ENCODE measurements at regions not wholly inside any gene's neighbourhood (a gene's known extent, or its start where the extent isn't known, plus 50 kb on each side); places are given as distances from the start of the nearest gene placed in this dataset.

DNA sequence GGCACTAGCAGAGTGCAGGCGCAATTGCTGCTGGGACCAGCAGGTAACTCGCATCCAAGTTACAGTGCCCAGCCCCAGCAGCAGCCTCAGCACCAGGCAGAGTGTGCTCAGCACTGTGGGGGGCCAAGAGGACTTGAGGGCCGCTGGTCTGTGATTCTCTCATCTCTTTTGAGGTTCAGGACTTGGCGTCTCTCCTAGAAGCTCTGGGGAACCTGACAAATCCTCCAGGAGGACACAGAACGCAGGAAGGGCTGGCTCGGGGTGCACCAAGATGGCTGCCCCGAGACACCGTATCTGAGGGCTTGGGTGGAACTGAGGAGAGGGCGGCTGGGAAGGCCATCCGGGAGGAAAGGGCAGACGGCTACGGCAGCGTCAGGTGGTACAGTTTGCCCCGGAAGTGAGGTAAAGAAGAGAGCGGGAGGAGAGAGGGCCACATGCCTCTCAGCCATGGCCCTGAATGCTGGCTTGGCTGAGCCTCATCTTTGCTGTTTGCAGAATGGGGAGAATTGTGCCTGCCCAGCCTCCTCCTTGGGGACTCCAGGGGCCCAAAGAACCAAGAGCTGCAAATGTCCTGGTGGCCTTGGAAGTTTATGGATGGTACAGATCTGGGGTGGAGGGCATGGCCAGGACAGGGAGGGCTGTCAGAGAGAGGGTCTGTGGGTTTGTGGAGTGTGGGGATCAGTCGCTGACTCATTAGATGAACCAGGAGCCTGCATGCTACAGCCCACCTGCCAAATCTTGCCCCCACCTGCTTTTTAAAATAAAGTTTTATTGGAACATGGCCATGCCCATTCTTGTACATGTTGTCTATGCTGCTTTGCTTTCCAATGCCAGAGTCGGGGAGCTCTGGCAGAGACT, 78.0 kb downstream of the MYEOV start:
- Histone ChIP-seq H3K9me3 (ENCODE audit: control insufficient read depth, low read depth, low read length) (no peaks in the 10 kb centered on the region), H3K79me2 (ENCODE audit: insufficient read depth, low read length) (no peaks in the 10 kb centered on the region), H3K23ac (ENCODE audit: insufficient read length, low read depth, low read length) (no peak overlapping the region), H3K23me2 (ENCODE audit: insufficient read length, low read depth, low read length, poor library complexity, severe bottlenecking) (no peaks in the 10 kb centered on the region), H4K5ac (ENCODE audit: insufficient read length, low read depth, low read length) (no peak overlapping the region), H3K9ac (ENCODE audit: extremely low read depth, insufficient read length, low read length) (no peak overlapping the region), H3K56ac (ENCODE audit: insufficient read length, low read depth, low read length) (no peak overlapping the region), H3K79me1 (ENCODE audit: insufficient read depth, low read depth, low read length, poor library complexity, severe bottlenecking) (no peaks in the 10 kb centered on the region), H2BK120ac (ENCODE audit: low read depth, low read length, poor library complexity, severe bottlenecking) (no peak overlapping the region), H2AK5ac (ENCODE audit: insufficient read length, low read length) (no peak overlapping the region), H3K27me3 (ENCODE audit: insufficient read depth, low read length) (no peaks in the 10 kb centered on the region), H3K14ac (ENCODE audit: insufficient read depth, low read length) (no peak overlapping the region), H2BK15ac (ENCODE audit: low read depth, low read length) (no peak overlapping the region), H2BK12ac (ENCODE audit: insufficient read length, low read depth, low read length) (no peak overlapping the region), H3K4me1 (ENCODE audit: insufficient read depth, low read length) (no peaks in the 10 kb centered on the region), H4K8ac (replicated peaks; ENCODE audit: insufficient read length, low read depth, low read length) (no peak overlapping the region), H3K27ac (ENCODE audit: insufficient read length, low read depth, low read length) (no peak overlapping the region), H4K20me1 (ENCODE audit: control insufficient read depth, insufficient read depth, insufficient read length) (peaks cover under 1% of the 10 kb centered on the region), H3T11ph (ENCODE audit: low read length) (no peak overlapping the region), H4K91ac (ENCODE audit: insufficient read length, low read depth, low read length) (no peak overlapping the region), H3K4me2 (ENCODE audit: insufficient read depth, insufficient read length, low read length) (no peak overlapping the region), H3K4ac (ENCODE audit: low read depth, low read length) (no peak overlapping the region), H2BK5ac (ENCODE audit: insufficient read length, low read length) (no peak overlapping the region), H2AFZ (ENCODE audit: low read length) (no peak overlapping the region), H3K18ac (ENCODE audit: insufficient read length, low read depth, low read length) (no peak overlapping the region), H2BK20ac (ENCODE audit: low read depth, low read length, poor library complexity, severe bottlenecking) (no peak overlapping the region)
- WGBS (ENCODE audit: extremely low coverage, insufficient read length, low lambda C conversion rate): no CpG with 5 or more reads among the region's 17 CpGs
- Mint-ChIP-seq H3K36me3 (ENCODE audit: insufficient read depth in 1 of 3, low read depth in 3 of 3) (peaks cover 0 to 15% (median 4%) of the 10 kb centered on the region in 3 experiments; a peak in 4 of 7 replicates), H3K4me3 (no peak overlapping the region), H3K9me3 (peaks cover 10 to 21% of the 10 kb centered on the region in 2 experiments; a peak in 4 of 5 replicates), H3K4me1 (no peaks in the 10 kb centered on the region), H3K27ac (peak overlapping the region in 1 of 3 experiments; percentile 77; a peak in 2 of 7 replicates), H3K27me3 (ENCODE audit: low read depth) (peaks cover 4% of the 10 kb centered on the region)
- peak; percentile 24 for DNase-seq
- TF ChIP-seq, protein P1, sequence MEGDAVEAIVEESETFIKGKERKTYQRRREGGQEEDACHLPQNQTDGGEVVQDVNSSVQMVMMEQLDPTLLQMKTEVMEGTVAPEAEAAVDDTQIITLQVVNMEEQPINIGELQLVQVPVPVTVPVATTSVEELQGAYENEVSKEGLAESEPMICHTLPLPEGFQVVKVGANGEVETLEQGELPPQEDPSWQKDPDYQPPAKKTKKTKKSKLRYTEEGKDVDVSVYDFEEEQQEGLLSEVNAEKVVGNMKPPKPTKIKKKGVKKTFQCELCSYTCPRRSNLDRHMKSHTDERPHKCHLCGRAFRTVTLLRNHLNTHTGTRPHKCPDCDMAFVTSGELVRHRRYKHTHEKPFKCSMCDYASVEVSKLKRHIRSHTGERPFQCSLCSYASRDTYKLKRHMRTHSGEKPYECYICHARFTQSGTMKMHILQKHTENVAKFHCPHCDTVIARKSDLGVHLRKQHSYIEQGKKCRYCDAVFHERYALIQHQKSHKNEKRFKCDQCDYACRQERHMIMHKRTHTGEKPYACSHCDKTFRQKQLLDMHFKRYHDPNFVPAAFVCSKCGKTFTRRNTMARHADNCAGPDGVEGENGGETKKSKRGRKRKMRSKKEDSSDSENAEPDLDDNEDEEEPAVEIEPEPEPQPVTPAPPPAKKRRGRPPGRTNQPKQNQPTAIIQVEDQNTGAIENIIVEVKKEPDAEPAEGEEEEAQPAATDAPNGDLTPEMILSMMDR (conservative IDR thresholded peaks at IDR 0.05): no peak

Data from H9 (cell line).